ENCODE measurements at regions not wholly inside any gene's neighbourhood (a gene's known extent, or its start where the extent isn't known, plus 50 kb on each side); places are given as distances from the start of the nearest gene placed in this dataset.

DNA sequence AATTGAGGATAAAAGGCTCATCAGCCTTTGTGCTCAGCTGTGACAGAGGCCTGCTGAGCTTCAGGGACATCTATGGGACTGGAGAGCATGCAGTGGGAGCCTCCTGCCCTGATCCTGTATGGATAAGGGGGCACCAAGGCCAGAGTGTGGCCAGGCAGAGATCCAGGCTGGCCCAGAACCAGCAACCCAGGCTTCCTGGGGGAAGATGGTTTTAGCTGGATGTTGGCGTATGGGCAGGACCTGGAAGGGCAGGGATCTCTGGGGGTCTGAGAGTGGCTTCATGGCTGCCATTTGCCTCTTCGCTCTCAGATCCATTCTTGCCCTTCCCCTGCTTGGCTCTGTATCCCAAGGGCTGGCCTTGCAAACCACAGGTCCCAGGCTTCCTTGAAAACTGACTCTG, 169.9 kb downstream of the MACROH2A1 start:
- TF ChIP-seq, protein P1, sequence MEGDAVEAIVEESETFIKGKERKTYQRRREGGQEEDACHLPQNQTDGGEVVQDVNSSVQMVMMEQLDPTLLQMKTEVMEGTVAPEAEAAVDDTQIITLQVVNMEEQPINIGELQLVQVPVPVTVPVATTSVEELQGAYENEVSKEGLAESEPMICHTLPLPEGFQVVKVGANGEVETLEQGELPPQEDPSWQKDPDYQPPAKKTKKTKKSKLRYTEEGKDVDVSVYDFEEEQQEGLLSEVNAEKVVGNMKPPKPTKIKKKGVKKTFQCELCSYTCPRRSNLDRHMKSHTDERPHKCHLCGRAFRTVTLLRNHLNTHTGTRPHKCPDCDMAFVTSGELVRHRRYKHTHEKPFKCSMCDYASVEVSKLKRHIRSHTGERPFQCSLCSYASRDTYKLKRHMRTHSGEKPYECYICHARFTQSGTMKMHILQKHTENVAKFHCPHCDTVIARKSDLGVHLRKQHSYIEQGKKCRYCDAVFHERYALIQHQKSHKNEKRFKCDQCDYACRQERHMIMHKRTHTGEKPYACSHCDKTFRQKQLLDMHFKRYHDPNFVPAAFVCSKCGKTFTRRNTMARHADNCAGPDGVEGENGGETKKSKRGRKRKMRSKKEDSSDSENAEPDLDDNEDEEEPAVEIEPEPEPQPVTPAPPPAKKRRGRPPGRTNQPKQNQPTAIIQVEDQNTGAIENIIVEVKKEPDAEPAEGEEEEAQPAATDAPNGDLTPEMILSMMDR (IDR thresholded peaks at IDR 0.05; ENCODE audit: borderline replicate concordance, extremely low read depth, low read length, poor library complexity, severe bottlenecking): no peak
- no peak for TF ChIP-seq EZH2 (IDR thresholded peaks at IDR 0.05; ENCODE audit: borderline replicate concordance, low read depth, low read length, severe bottlenecking)
